Upper lobe of left lung (tissue), 4 donors: ENCODE measurements at regions not wholly inside any gene's neighbourhood (a gene's known extent, or its start where the extent isn't known, plus 50 kb on each side); places are given as distances from the start of the nearest gene placed in this dataset.

Experiments used
- POLR2A ChIP-seq, 4 donors: fragments of 450-650 bp; IDR thresholded peaks; one replicate each; pipeline ENCODE4 v1.5.1; 2016 to 2017; ENCODE audit warnings: antibody characterized with exemption in 4 of 4, mild to moderate bottlenecking in 2 of 4
- TF ChIP-seq, protein P1 (sequence below), 6 experiments: fragments of 450-650 bp in 4 of 6; fragments of 200-600 bp in 2 of 6; sonication (generic) in 2 of 6; IDR thresholded peaks; one replicate each; pipeline ENCODE4 v1.5.1; 2016 to 2019; ENCODE audit warnings: antibody characterized with exemption in 6 of 6

GRCh38 chr9:82122731-82123130 lies 134.2 kb downstream of the SPATA31D1 start:
- TF ChIP-seq, protein P1, sequence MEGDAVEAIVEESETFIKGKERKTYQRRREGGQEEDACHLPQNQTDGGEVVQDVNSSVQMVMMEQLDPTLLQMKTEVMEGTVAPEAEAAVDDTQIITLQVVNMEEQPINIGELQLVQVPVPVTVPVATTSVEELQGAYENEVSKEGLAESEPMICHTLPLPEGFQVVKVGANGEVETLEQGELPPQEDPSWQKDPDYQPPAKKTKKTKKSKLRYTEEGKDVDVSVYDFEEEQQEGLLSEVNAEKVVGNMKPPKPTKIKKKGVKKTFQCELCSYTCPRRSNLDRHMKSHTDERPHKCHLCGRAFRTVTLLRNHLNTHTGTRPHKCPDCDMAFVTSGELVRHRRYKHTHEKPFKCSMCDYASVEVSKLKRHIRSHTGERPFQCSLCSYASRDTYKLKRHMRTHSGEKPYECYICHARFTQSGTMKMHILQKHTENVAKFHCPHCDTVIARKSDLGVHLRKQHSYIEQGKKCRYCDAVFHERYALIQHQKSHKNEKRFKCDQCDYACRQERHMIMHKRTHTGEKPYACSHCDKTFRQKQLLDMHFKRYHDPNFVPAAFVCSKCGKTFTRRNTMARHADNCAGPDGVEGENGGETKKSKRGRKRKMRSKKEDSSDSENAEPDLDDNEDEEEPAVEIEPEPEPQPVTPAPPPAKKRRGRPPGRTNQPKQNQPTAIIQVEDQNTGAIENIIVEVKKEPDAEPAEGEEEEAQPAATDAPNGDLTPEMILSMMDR (IDR thresholded peaks at IDR 0.05) = no peak
- no peak for TF ChIP-seq POLR2A (IDR thresholded peaks at IDR 0.05)
